Activated B cell treated with CpG ODN at 0.5 μM for 24 hours (primary cell): ENCODE measurements at regions not wholly inside any gene's neighbourhood (a gene's known extent, or its start where the extent isn't known, plus 50 kb on each side); places are given as distances from the start of the nearest gene placed in this dataset.

Source experiments
- ATAC-seq: fragments of 200-7000 bp; cut with Tn5 transposase; one replicate; pipeline ENCODE4 v1.10.0; 2021; ENCODE audit warnings: low read depth, mild to moderate bottlenecking, moderate library complexity
- CTCF ChIA-PET: fragments of 350-600 bp; sonication (Branson Sonifier 250); formaldehyde crosslinking; loops from one replicate; lab custom pipeline; 2021; ENCODE audit warnings: antibody characterized with exemption; lab: Charles Lee
- POLR2A ChIA-PET: fragments of 350-600 bp; sonication (Branson Sonifier 250); formaldehyde crosslinking; loops from one replicate; lab custom pipeline; 2021; ENCODE audit warnings: antibody characterized with exemption; lab: Charles Lee
- DNase-seq: peaks from one replicate; pipeline ENCODE4 v3.0.0; 2022
- H3K27ac Mint-ChIP-seq: one replicate; pipeline ENCODE4 v1.8.0; 2020; ENCODE audit warnings: mixed read lengths
- H3K27me3 Mint-ChIP-seq: one replicate; pipeline ENCODE4 v1.8.0; 2021; ENCODE audit warnings: mixed read lengths
- H3K36me3 Mint-ChIP-seq: one replicate; pipeline ENCODE4 v1.8.0; 2021; ENCODE audit warnings: low read depth, mixed read lengths
- H3K4me1 Mint-ChIP-seq: one replicate; pipeline ENCODE4 v1.8.0; 2021; ENCODE audit warnings: mixed read lengths
- H3K4me3 Mint-ChIP-seq: one replicate; pipeline ENCODE4 v1.8.0; 2020; ENCODE audit warnings: mild to moderate bottlenecking, mixed read lengths
- H3K9me3 Mint-ChIP-seq: one replicate; pipeline ENCODE4 v1.8.0; 2020; ENCODE audit warnings: mixed read lengths
- CTCF ChIP-seq: fragments of 200-600 bp; IDR thresholded peaks from one replicate; pipeline ENCODE4 v1.8.0; 2022; ENCODE audit warnings: antibody characterized with exemption, mild to moderate bottlenecking
- intact Hi-C: fragments of 100-400 bp; cut with micrococcal nuclease; formaldehyde crosslinking; loops from one replicate; pipeline ENCODE4 v1.15.1; 2024

GRCh38 chr2:191499050-191499449 lies 178.9 kb upstream of the NABP1 start:
- DNase-seq (no peak), ATAC-seq (no peak)
- Mint-ChIP-seq H3K4me3 (no peak overlapping the region), H3K27ac (no peak overlapping the region), H3K27me3 (peaks cover 8% of the 10 kb centered on the region), H3K36me3 (no peaks in the 10 kb centered on the region), H3K4me1 (no peaks in the 10 kb centered on the region), H3K9me3 (no peaks in the 10 kb centered on the region)
- no peak for TF ChIP-seq CTCF
- POLR2A ChIA-PET: no interaction called here
- intact Hi-C loops: no loop called here
- CTCF ChIA-PET: no interaction called here

DNA sequence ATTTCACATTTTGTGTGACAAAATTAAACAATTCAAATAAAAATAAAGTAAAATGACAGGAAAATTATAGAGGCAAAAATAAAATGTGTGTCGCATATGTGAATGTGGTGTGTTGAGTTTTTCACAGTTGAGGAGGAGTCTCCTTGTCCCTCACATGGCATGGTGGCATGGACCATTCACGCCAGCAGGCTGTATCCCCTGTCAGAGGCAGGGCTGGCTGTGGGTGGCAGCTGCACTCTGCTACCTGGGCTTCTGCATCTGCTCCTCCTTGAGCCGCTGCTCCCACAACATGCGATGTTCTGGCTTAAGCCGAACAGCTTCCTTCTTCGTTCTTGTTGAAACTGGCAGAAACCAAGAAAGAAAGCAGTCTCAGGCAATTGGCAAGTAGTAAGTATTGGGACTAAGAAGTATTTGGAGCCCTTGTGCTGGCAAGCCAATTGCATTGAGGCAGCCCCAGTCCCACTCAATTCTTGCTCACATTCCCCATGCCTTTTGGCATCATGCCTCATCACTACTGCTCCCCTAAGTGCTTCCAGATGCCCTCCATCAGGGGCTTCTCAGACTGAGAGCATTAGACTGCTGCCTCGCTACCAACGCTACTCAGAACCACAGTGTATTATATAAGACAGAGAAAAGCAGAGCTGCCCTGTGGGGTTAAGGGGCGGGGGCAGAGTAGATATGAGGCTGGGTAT lies 177.9 kb upstream of the NABP1 start:
- no peaks in the 10 kb centered on the region for H3K9me3 Mint-ChIP-seq
- intact Hi-C loops: no loop called here
- H3K27ac Mint-ChIP-seq: no peak overlapping the region
- ChIA-PET CTCF (interaction anchor here (1.0 to 2.8 kb wide), 4 partner anchors 22 to 336 kb away, joined by 3 to 12 read pairs (median 4); no protein-coding TSS in a partner anchor), POLR2A (no interaction called here)
- ATAC-seq (no peak), DNase-seq (no peak)
- no peaks in the 10 kb centered on the region for H3K36me3 Mint-ChIP-seq
- no peak for TF ChIP-seq CTCF
- H3K4me1 Mint-ChIP-seq: no peaks in the 10 kb centered on the region
- H3K27me3 Mint-ChIP-seq: peaks cover 8% of the 10 kb centered on the region
- H3K4me3 Mint-ChIP-seq: no peak overlapping the region

- Mint-ChIP-seq H3K36me3 (no peaks in the 10 kb centered on the region), H3K27ac (no peak overlapping the region), H3K4me3 (no peak overlapping the region), H3K4me1 (no peaks in the 10 kb centered on the region), H3K27me3 (peaks cover 8% of the 10 kb centered on the region), H3K9me3 (no peaks in the 10 kb centered on the region)
- no peak for TF ChIP-seq CTCF
- DNase-seq: no peak
- ChIA-PET POLR2A (no interaction called here), CTCF (interaction anchor here (1.0 to 2.8 kb wide), 5 partner anchors 21 to 336 kb away, joined by 3 to 12 read pairs (median 3); no protein-coding TSS in a partner anchor)
- intact Hi-C loops: no loop called here
- no peak for ATAC-seq
These were observed 177.4 kb upstream of the NABP1 start for GRCh38 chr2:191500566-191500883.

DNA sequence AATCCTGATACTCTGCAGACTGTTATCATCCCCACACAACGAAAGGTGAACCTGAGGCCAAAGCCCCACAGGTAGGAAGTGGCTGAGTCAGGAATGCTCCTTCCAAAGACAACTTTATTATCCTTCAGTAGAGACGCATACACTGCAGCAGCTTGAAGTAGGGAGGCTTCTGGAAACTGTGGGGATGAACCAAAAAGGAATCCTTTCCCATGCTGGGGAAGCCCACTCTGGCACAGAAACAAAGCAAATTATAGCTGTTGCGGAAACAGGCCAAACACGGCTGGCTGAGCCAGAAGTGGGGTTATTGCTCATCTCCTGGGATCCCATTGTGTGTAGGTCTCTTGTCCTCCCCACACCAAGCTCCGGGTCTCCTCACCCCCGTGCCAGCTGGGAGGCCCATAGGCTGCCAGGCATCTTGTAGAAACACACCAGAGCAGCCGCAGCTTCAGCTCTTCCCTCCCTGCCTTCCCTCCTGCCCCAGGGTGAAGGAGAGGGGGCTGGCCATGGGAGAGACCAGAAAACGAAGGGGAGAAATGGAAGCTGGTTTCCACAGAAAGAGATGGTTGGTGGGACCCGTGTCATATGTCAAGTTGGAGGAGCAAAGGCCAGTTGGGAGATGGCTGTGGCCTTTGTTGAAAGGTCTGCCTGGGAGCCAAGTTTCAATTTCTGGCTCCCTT lies 176.9 kb upstream of the NABP1 start:
- ChIA-PET CTCF (interaction anchor here (1.0 to 2.8 kb wide), 6 partner anchors 14 to 337 kb away, joined by 3 to 12 read pairs (median 3); no protein-coding TSS in a partner anchor), POLR2A (no interaction called here)
- Mint-ChIP-seq H3K9me3 (no peaks in the 10 kb centered on the region), H3K36me3 (no peaks in the 10 kb centered on the region), H3K27ac (no peak overlapping the region), H3K4me1 (no peaks in the 10 kb centered on the region), H3K27me3 (peaks cover 8% of the 10 kb centered on the region), H3K4me3 (no peak overlapping the region)
- no peak for DNase-seq
- intact Hi-C loops: loop anchor here (1.0 kb wide), 2 partner anchors 283 to 336 kb away; no protein-coding TSS in a partner anchor
- TF ChIP-seq CTCF: no peak
- ATAC-seq: no peak

DNA sequence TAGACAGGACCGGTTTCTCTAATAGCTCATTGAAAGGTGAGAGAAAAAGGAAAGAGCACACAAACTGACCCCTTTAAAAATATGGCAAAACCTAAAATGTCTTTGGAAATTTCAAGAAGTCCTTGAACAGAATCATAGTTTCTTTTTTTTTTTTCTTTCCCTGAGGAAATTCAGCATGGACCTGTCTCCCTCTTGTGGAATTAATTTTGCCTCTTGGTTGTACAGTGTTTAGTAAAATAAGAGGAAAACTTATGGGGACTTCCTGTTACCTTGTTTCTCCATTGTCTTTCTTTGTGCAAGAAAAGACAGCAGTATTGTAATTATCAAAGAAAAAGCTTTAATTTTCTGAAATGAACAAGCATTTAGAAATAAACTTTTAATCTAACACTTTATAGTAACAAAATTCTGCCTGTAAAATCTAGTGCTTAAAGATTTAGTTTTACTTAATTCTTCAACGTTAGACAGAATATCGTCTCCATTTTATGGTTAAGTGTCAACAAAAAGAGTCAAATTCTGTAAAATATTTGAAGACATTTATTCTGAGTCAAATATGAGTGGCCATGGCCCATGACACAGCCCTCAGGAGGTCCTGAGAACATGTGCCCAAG lies 176.3 kb upstream of the NABP1 start:
- Mint-ChIP-seq H3K27ac (no peak overlapping the region), H3K36me3 (no peaks in the 10 kb centered on the region), H3K9me3 (peaks cover 2% of the 10 kb centered on the region), H3K4me3 (no peak overlapping the region), H3K27me3 (peaks cover 8% of the 10 kb centered on the region), H3K4me1 (no peaks in the 10 kb centered on the region)
- no peak for TF ChIP-seq CTCF
- no peak for DNase-seq
- ChIA-PET POLR2A (no interaction called here), CTCF (interaction anchor here (1.2 to 2.8 kb wide), 4 partner anchors 13 to 307 kb away, joined by 3 to 12 read pairs (median 3); no protein-coding TSS in a partner anchor)
- intact Hi-C loops: loop anchor here (1.0 kb wide), 2 partner anchors 283 to 336 kb away; no protein-coding TSS in a partner anchor
- no peak for ATAC-seq
